Coronary artery (tissue), 2 donors: ENCODE measurements at regions not wholly inside any gene's neighbourhood (a gene's known extent, or its start where the extent isn't known, plus 50 kb on each side); places are given as distances from the start of the nearest gene placed in this dataset.

Experiments
- DNase-seq: peaks from one replicate; pipeline ENCODE4 v3.0.0-alpha.2; 2017; ENCODE audit warnings: low spot score
- H3K27ac ChIP-seq, 2 donors: fragments of 200-600 bp; sonication (generic); one replicate each; pipeline ENCODE4 v1.5.1; 2016 to 2019
- H3K4me3 ChIP-seq: fragments of 200-600 bp; sonication (generic); 2 replicates; pipeline ENCODE4 v1.5.1; 2016; ENCODE audit warnings: mild to moderate bottlenecking, moderate library complexity
- CTCF ChIP-seq: fragments of 200-600 bp; sonication (generic); IDR thresholded peaks from one replicate; pipeline ENCODE4 v1.5.1; 2019; ENCODE audit warnings: antibody characterized with exemption

- no peak overlapping the region for H3K27ac ChIP-seq
- no peak overlapping the region for H3K4me3 ChIP-seq
- TF ChIP-seq CTCF: no peak
- no peak for DNase-seq
These were observed 243.0 kb downstream of the BMP2 start for GRCh38 chr20:7010527-7010926.

- no peak overlapping the region for H3K4me3 ChIP-seq
- DNase-seq: no peak
- no peak for TF ChIP-seq CTCF
- no peak overlapping the region for H3K27ac ChIP-seq
These were observed 247.8 kb downstream of the BMP2 start for GRCh38 chr20:7015257-7015656.

GRCh38 chr20:7022597-7022996, 255.1 kb downstream of the BMP2 start:
- no peak for DNase-seq
- no peak for TF ChIP-seq CTCF
- Histone ChIP-seq H3K4me3 (no peak overlapping the region), H3K27ac (no peak overlapping the region)

- no peak overlapping the region for H3K27ac ChIP-seq
- H3K4me3 ChIP-seq: no peak overlapping the region
- DNase-seq: no peak
- TF ChIP-seq CTCF: no peak
These were observed 258.1 kb downstream of the BMP2 start for GRCh38 chr20:7025635-7026034.

GRCh38 chr20:7029019-7029418, 261.5 kb downstream of the BMP2 start:
- no peak for DNase-seq
- TF ChIP-seq CTCF: no peak
- no peak overlapping the region for H3K27ac ChIP-seq
- no peak overlapping the region for H3K4me3 ChIP-seq

- no peak overlapping the region for H3K27ac ChIP-seq
- TF ChIP-seq CTCF: no peak
- no peak for DNase-seq
- no peak overlapping the region for H3K4me3 ChIP-seq
These were observed 263.7 kb downstream of the BMP2 start for GRCh38 chr20:7031222-7031621.

GRCh38 chr20:7038029-7038428, 270.5 kb downstream of the BMP2 start:
- TF ChIP-seq CTCF: no peak
- Histone ChIP-seq H3K4me3 (no peak overlapping the region), H3K27ac (no peak overlapping the region)
- DNase-seq: no peak
